ENCODE measurements at regions not wholly inside any gene's neighbourhood (a gene's known extent, or its start where the extent isn't known, plus 50 kb on each side); places are given as distances from the start of the nearest gene placed in this dataset.

DNA sequence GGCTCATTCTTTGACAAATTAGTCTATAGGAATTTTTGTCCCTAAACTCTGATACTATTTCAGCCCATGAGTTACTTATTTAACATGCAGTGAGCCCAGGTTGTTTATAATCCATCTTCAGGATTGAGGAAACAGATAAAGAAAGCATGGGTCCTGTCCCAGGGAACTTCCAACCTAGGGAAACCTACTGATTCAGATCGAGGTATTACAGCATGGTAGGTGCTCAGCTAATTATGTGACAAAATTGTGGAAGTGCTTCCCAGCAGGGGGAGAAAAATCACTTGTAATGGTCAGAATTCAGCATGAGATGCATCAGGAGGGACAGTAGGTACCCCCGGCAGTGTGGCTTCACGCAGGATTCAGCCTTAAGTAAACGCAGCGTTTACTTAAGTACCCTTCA, 171.3 kb downstream of the NUFIP1 start:
- TF ChIP-seq, protein P1, sequence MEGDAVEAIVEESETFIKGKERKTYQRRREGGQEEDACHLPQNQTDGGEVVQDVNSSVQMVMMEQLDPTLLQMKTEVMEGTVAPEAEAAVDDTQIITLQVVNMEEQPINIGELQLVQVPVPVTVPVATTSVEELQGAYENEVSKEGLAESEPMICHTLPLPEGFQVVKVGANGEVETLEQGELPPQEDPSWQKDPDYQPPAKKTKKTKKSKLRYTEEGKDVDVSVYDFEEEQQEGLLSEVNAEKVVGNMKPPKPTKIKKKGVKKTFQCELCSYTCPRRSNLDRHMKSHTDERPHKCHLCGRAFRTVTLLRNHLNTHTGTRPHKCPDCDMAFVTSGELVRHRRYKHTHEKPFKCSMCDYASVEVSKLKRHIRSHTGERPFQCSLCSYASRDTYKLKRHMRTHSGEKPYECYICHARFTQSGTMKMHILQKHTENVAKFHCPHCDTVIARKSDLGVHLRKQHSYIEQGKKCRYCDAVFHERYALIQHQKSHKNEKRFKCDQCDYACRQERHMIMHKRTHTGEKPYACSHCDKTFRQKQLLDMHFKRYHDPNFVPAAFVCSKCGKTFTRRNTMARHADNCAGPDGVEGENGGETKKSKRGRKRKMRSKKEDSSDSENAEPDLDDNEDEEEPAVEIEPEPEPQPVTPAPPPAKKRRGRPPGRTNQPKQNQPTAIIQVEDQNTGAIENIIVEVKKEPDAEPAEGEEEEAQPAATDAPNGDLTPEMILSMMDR (IDR thresholded peaks at IDR 0.05; ENCODE audit: low read depth, low read length) = no peak
- H3K4me3 ChIP-seq (ENCODE audit: low read depth, low read length) = no peak overlapping the region

DNA sequence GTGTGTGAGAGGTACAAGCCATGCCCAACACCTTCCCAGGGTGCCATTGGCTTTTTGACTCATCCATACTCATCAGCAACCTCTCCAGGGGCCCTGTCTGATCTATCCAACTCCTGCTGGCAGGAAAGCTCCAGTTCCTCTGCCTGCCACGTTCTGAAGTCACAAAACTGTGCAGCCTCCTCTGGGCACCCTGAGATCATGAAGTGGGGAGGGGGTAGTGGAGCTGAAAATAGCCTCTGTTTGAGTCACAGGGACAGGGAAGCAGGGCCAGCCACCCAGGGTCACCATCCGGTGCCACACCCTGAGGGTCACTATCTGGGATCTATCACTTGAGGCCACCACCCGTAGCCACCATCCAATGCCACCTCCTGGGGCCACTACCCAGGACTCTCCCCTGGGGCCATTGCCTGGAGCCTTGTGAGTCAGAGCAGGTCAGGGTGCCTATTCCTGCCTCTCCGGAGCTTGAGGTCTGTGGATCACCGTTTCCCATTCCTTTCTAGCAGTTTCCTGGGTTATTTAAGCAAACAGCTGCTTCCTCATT, 172.1 kb downstream of the NUFIP1 start:
- TF ChIP-seq, protein P1 (IDR thresholded peaks at IDR 0.05; ENCODE audit: low read depth, low read length) = no peak
- no peak overlapping the region for H3K4me3 ChIP-seq (ENCODE audit: low read depth, low read length)

DNA sequence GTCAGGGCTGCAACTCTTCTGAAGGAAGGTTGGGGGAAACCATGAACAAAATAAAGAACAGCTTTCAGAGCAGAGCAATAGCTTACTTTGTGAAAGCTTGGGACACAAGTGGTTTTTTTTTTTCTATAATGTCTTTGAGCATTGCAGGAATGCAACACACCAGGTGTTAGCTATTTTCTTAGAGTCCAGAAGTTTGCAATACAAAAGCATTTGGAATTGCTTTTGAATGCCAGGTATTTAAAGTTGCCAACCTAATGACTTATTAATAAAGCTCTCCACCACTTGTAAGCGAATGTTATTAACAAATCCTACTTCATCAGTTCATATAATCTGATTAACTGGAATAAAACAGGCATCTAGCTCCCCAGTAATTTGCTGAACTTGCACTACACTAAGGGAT, 172.6 kb downstream of the NUFIP1 start:
- no peak overlapping the region for H3K4me3 ChIP-seq (ENCODE audit: low read depth, low read length)
- TF ChIP-seq, protein P1 (IDR thresholded peaks at IDR 0.05; ENCODE audit: low read depth, low read length) = no peak

DNA sequence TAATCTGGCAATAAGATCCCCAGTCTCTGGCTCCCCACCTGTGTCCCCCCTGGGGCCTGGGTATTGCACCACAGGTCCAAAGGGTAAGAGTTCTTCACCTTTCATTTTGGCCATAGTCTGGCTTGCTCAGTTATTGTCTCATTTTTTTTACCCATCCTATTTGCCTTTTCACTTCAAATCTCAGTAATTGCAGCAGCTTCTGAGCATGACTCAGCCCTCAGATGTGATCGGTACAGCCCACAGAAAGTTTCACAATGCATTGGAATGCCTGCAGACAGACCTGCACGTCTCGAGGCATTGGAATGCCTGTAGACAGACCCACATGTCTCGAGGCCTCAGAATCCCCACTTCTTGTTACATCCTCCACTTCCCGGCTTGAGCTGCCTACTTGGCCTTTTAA, 173.6 kb downstream of the NUFIP1 start:
- TF ChIP-seq, protein P1 (IDR thresholded peaks at IDR 0.05; ENCODE audit: low read depth, low read length) = no peak
- H3K4me3 ChIP-seq (ENCODE audit: low read depth, low read length) = no peak overlapping the region

DNA sequence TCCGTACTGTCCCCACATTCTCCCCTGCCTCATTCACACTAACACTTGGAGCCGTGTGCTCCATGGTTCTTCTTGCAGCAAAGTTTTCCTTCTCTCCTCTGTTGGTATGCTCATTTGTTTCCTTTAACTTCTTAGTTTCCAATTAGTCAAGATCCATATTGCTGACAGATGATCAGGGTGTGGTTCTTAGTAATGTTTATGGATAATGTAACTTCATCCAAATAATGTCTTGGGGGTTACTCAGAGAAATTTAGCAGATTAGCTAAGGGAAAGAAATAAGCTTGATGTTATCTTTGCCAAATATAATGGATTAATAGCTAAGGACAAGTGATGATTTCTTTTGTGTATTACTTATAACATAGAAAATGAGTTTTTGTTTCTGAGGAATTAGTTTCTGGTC, 174.4 kb downstream of the NUFIP1 start:
- TF ChIP-seq, protein P1 (IDR thresholded peaks at IDR 0.05; ENCODE audit: low read depth, low read length) = no peak
- no peak overlapping the region for H3K4me3 ChIP-seq (ENCODE audit: low read depth, low read length)

DNA sequence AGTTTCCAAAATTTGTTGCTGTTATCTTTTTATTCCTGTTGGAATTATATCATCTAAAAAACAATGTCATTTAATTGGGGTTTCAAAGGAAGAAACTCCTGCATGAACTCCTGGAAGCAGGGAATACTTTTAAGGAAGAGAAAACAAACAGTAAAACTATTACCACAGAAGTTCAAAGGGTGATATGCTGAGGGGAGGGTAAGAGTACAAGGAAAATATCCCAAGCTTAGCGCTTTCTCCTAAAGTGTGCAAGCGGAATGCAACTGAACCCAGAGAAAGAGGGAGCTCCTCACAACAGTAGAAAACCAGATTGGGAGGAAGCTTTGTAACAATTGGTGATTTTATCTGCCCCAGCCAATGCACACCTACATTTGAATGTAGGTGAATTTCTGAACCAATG, 175.1 kb downstream of the NUFIP1 start:
- TF ChIP-seq, protein P1 (IDR thresholded peaks at IDR 0.05; ENCODE audit: low read depth, low read length) = no peak

DNA sequence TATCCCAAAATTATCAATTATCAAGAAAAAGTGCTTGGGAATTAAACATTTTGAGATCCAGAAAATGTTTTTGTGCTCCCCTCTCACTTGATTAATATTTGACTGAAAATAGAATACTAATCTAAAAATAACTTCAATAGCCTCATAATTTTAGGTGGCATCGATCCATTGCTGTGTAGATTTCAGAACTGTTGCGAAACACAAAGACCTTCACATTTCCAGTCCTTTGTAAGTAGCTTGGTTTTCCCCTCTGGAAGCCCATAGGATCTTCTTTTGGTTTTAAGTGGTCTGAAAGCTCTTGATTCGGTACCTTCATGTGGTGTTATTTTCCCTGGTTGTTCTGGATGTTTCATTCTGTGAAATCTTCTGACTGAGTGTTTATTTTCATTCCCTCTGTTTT, 176.5 kb downstream of the NUFIP1 start:
- no peak overlapping the region for H3K4me3 ChIP-seq (ENCODE audit: low read depth, low read length)

More for the DNA sequence above, 175.1 kb downstream of the NUFIP1 start:
- H3K4me3 ChIP-seq (ENCODE audit: low read depth, low read length) = no peak overlapping the region

More for the DNA sequence above, 176.5 kb downstream of the NUFIP1 start:
- TF ChIP-seq, protein P1 (IDR thresholded peaks at IDR 0.05; ENCODE audit: low read depth, low read length) = no peak

All from WI38 (cell line).